Activated CD4-positive, alpha-beta memory T cell treated with anti-CD3 and anti-CD28 coated beads for 36 hours (primary cell): ENCODE measurements at regions not wholly inside any gene's neighbourhood (a gene's known extent, or its start where the extent isn't known, plus 50 kb on each side); places are given as distances from the start of the nearest gene placed in this dataset.

Source experiments
- CTCF ChIA-PET: fragments of 350-600 bp; sonication (Branson Sonifier 250); formaldehyde crosslinking; loops from one replicate; lab custom pipeline; 2021; ENCODE audit warnings: antibody characterized with exemption, inconsistent platforms; lab: Charles Lee
- POLR2A ChIA-PET: fragments of 350-600 bp; sonication (Branson Sonifier 250); formaldehyde crosslinking; loops from one replicate; lab custom pipeline; 2021; ENCODE audit warnings: antibody characterized with exemption; lab: Charles Lee
- DNase-seq: peaks from one replicate; pipeline ENCODE4 v3.0.0-alpha.2; 2020
- H3K27ac Mint-ChIP-seq: one replicate; pipeline ENCODE4 v1.8.0; 2021; ENCODE audit warnings: mixed read lengths
- H3K27me3 Mint-ChIP-seq: one replicate; pipeline ENCODE4 v1.8.0; 2021; ENCODE audit warnings: mixed read lengths
- H3K36me3 Mint-ChIP-seq: one replicate; pipeline ENCODE4 v1.8.0; 2021; ENCODE audit warnings: mixed read lengths
- H3K4me1 Mint-ChIP-seq: one replicate; pipeline ENCODE4 v1.8.0; 2021; ENCODE audit warnings: low read depth, mixed read lengths
- H3K4me3 Mint-ChIP-seq: one replicate; pipeline ENCODE4 v1.8.0; 2021; ENCODE audit warnings: mild to moderate bottlenecking, mixed read lengths
- H3K9me3 Mint-ChIP-seq: one replicate; pipeline ENCODE4 v1.8.0; 2021; ENCODE audit warnings: mixed read lengths
- intact Hi-C: fragments of 100-400 bp; cut with micrococcal nuclease; formaldehyde crosslinking; loops from one replicate; pipeline ENCODE4 v1.15.1; 2023

DNA sequence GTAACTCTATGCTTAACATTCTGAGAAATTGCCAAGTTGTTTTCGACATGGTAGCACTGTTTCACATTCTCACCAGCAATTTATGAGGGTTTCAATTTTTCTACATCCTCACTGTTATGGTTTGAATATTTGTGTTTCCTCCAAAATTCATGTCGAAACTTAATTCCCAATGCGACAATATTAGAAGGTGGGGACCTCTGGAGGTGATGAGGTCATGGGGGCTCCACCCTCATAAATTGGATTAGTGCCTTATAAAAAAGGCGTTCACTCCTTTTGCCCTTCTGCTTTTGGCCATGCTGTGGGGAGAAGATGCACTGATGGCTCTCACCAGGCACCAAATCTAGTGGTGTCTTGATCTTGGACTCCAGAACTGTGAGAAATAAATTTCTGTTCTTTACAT, 110.3 kb downstream of the HRH4 start:
- CTCF ChIA-PET = no interaction called here
- H3K4me3 Mint-ChIP-seq = no peak overlapping the region
- H3K9me3 Mint-ChIP-seq = peaks cover 7% of the 10 kb centered on the region
- intact Hi-C loops = no loop called here
- H3K27ac Mint-ChIP-seq = no peak overlapping the region
- peaks cover 1% of the 10 kb centered on the region for H3K27me3 Mint-ChIP-seq
- H3K4me1 Mint-ChIP-seq = no peaks in the 10 kb centered on the region
- POLR2A ChIA-PET = no interaction called here
- H3K36me3 Mint-ChIP-seq = no peaks in the 10 kb centered on the region
- no peak for DNase-seq

DNA sequence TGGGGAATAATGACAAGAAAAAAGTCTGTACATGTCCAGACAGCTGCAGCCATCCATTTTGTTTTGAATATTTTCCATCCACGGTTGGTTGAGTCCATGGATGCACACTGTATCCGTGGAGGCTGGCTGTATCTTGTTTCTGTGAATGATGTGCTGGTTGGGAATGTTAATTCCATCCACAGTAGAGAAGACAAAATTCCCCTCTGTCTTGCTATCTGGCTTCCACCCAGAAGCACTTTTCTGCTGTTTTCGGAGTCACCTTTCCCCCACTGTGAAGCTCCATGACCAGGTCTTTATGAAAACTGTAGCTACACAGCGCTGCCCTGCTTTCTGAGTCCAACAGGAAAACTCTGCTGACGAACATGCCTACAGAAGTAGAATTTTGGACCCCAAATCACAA, 122.3 kb downstream of the HRH4 start:
- Mint-ChIP-seq H3K4me1 (no peaks in the 10 kb centered on the region), H3K9me3 (no peaks in the 10 kb centered on the region), H3K36me3 (no peaks in the 10 kb centered on the region), H3K27me3 (peaks cover 13% of the 10 kb centered on the region), H3K27ac (no peak overlapping the region), H3K4me3 (no peak overlapping the region)
- intact Hi-C loops = no loop called here
- ChIA-PET POLR2A (no interaction called here), CTCF (no interaction called here)
- no peak for DNase-seq

DNA sequence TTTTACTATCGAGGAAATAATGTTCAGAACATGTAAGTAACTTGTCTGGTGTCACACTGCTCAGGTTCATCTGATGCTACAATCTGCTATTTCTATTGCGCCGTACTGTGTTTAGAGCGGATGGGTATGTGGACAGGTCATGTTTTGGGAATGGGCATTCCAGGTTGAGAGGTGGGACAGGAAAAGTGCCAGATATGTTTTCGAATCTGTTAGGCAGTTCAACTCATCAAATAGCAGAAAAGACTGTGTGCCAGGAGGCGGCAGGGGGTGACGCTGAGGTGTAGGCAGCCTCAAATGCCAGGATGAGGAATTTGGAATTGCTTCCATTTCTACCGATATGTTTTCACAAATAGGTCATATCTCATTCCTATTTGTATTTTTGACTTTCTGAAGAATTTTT, 123.8 kb downstream of the HRH4 start:
- no peaks in the 10 kb centered on the region for H3K36me3 Mint-ChIP-seq
- no peak for DNase-seq
- no peak overlapping the region for H3K4me3 Mint-ChIP-seq
- H3K4me1 Mint-ChIP-seq = no peaks in the 10 kb centered on the region
- intact Hi-C loops = no loop called here
- ChIA-PET CTCF (interaction anchor here (0.6 kb wide), 1 partner anchor 95 kb away, joined by 3 read pairs; no protein-coding TSS in a partner anchor), POLR2A (no interaction called here)
- H3K27ac Mint-ChIP-seq = no peak overlapping the region
- H3K27me3 Mint-ChIP-seq = peaks cover 13% of the 10 kb centered on the region
- H3K9me3 Mint-ChIP-seq = no peaks in the 10 kb centered on the region

DNA sequence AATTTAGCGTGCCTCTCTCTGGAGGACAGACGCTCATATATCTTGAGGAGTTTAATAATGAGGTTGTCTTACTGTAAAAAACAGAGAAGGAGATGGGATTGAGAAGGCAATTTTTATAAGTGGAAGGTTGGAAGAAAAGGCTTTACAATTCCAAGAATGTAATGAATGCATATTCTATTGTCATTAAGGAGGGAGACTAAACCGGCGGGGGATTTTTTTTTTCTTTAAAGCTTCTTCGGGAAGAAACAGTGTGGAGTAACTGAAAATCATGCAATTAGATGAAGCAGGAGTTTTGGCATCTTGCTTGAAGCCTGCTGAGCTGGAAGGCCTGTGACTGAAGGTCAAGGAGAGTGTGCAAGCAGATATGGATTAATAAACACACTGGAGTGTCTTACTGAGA, 124.4 kb downstream of the HRH4 start:
- Mint-ChIP-seq H3K4me3 (no peak overlapping the region), H3K4me1 (no peaks in the 10 kb centered on the region), H3K27ac (no peak overlapping the region), H3K27me3 (peaks cover 13% of the 10 kb centered on the region), H3K36me3 (no peaks in the 10 kb centered on the region), H3K9me3 (no peaks in the 10 kb centered on the region)
- no peak for DNase-seq
- POLR2A ChIA-PET = no interaction called here
- intact Hi-C loops = no loop called here
- CTCF ChIA-PET = interaction anchor here (0.6 kb wide), 1 partner anchor 96 kb away, joined by 3 read pairs; no protein-coding TSS in a partner anchor

DNA sequence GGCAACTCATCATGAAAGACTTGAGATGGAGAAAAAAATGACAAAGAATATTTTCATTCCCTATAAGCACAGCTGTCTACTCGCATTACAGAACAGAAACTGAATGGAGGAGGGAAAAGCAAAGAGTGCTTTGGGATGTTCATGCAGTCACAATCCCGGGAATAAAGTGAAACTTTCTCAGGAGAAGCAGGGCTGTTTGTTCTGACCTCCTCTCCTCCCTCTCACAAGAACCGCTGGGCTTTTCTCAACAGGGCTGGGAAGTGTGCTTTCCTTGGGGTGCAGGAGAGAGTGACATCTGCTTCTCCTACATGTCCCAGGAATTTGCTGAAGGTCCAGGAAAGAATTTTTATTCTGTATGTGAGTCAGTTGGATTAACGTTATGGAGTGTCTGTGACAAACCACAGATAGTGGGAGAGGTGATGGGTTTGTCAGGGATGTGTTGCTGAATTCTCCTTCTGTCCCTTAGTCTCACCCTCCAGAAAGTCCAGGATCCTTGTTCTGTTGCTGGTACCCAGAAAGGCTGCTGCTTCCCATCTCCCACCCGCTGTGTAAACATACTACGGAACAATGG, 125.6 kb downstream of the HRH4 start:
- POLR2A ChIA-PET = no interaction called here
- no peak overlapping the region for H3K27ac Mint-ChIP-seq

DNA sequence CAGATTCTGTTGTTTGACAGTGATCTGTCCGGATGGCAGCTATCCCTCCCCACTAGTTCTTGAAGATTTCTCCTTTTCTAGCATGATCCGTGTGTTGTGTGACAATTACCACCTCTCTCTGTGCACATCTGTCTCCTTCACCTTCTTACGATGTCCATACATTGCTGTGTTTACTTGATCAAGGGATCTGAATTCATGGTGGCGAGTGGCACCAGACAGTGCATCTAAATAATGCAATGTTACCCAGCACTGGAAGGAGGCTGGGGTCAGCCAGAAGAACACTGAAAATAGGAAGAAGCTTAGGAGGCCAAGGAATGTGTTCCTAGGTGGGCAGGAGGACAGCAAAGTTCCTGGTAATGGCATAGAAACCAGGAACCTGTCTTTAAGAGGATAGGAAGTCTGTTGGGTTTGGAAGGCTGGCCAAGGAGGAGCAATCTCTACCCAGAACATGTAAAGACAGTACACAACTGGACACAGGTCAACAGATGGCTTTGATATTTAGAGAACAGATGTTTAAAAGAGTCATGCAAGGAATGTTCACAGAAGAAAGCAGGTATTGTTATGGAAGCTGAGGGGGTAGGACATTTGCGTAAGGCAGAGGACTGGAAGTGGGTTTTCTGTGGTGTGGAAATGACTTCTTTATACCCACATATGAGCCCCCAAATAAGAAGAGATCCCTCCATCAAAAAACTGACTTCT, 126.4 kb downstream of the HRH4 start:
- Mint-ChIP-seq H3K36me3 (no peaks in the 10 kb centered on the region), H3K27me3 (peaks cover 12% of the 10 kb centered on the region), H3K27ac (no peak overlapping the region), H3K4me3 (no peak overlapping the region), H3K9me3 (no peaks in the 10 kb centered on the region), H3K4me1 (no peaks in the 10 kb centered on the region)
- intact Hi-C loops = no loop called here
- DNase-seq = no peak
- POLR2A ChIA-PET = no interaction called here
- CTCF ChIA-PET = interaction anchor here (0.6 kb wide), 1 partner anchor 140 kb away, joined by 3 read pairs; no protein-coding TSS in a partner anchor

More for the DNA sequence above, 125.6 kb downstream of the HRH4 start:
- CTCF ChIA-PET = no interaction called here
- no peaks in the 10 kb centered on the region for H3K9me3 Mint-ChIP-seq
- intact Hi-C loops = no loop called here
- DNase-seq = no peak
- H3K36me3 Mint-ChIP-seq = no peaks in the 10 kb centered on the region
- H3K4me1 Mint-ChIP-seq = no peaks in the 10 kb centered on the region
- H3K4me3 Mint-ChIP-seq = no peak overlapping the region
- peaks cover 13% of the 10 kb centered on the region for H3K27me3 Mint-ChIP-seq

DNA sequence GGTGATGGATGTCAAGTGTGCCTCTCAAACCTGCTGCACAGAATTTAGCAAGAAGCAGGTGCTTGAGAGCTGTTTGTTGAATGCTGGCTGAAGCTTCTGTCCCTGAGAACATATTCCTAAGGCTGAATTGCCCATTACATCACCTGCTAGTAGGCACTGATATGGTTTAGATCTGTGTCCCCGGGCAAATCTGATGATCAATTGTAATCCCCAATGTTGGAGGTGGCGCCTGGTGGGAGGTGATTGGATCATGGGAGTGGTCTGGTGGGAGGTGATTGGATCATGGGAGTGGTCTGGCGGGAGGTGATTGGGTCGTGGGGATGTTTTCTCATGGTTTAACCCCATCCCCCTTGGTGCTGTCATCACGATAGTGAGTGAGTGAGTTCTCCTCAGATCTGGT, 128.0 kb downstream of the HRH4 start:
- ChIA-PET CTCF (no interaction called here), POLR2A (no interaction called here)
- intact Hi-C loops = no loop called here
- no peak for DNase-seq
- Mint-ChIP-seq H3K27me3 (peaks cover 12% of the 10 kb centered on the region), H3K4me1 (no peaks in the 10 kb centered on the region), H3K27ac (no peak overlapping the region), H3K4me3 (no peak overlapping the region), H3K9me3 (no peaks in the 10 kb centered on the region), H3K36me3 (no peaks in the 10 kb centered on the region)

DNA sequence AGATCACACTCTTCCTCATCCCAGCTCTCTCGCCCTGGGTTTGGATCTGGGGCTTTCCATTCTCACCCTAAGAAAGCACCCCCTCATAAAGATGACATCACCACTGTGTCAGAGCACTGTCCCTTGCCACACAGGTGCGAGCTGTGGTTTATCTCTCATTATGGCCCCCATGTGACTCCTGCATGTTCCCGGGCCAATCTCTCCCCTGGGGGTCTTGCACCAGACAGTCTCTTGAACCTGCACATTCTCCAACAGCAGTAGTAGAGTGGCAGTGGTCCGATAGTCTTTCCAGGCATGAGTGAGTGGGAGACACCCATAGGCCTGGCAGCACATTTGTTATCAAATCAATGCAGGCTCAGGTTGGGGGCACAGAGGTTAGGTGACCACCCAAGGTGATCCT, 130.5 kb downstream of the HRH4 start:
- Mint-ChIP-seq H3K27ac (no peak overlapping the region), H3K27me3 (peaks cover 7% of the 10 kb centered on the region), H3K4me1 (no peaks in the 10 kb centered on the region), H3K36me3 (no peaks in the 10 kb centered on the region), H3K9me3 (no peaks in the 10 kb centered on the region), H3K4me3 (no peak overlapping the region)
- ChIA-PET POLR2A (no interaction called here), CTCF (no interaction called here)
- intact Hi-C loops = loop anchor here (10.0 kb wide), 1 partner anchor 56 kb away; no protein-coding TSS in a partner anchor
- no peak for DNase-seq

DNA sequence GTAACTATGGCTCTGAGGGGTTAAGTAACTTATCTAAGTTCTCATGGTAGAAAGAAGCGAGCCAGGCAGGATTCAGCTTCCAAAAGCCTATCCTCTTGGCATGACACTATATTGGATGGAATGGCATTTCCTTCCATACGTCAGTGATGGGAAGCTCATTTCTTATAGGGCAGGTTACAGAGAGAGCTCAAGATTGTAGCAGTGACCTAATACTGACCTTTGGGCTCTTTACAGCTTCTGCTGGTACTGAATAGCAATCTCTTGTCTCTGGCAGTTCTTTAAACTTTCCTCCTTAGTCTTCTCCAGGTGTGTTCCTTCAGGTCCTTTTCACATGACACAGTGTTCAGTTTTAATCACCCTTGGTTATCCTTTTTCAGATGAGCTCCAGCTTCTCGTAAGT, 133.0 kb downstream of the HRH4 start:
- no peaks in the 10 kb centered on the region for H3K36me3 Mint-ChIP-seq
- ChIA-PET POLR2A (no interaction called here), CTCF (interaction anchor here (1.0 to 1.8 kb wide), 2 partner anchors 106 to 133 kb away, joined by 3 to 5 read pairs; no protein-coding TSS in a partner anchor)
- H3K27ac Mint-ChIP-seq = no peak overlapping the region
- no peaks in the 10 kb centered on the region for H3K27me3 Mint-ChIP-seq
- DNase-seq = no peak
- H3K4me3 Mint-ChIP-seq = no peak overlapping the region
- H3K4me1 Mint-ChIP-seq = no peaks in the 10 kb centered on the region
- H3K9me3 Mint-ChIP-seq = no peaks in the 10 kb centered on the region
- intact Hi-C loops = loop anchor here (10.0 kb wide), 1 partner anchor 59 kb away; no protein-coding TSS in a partner anchor

DNA sequence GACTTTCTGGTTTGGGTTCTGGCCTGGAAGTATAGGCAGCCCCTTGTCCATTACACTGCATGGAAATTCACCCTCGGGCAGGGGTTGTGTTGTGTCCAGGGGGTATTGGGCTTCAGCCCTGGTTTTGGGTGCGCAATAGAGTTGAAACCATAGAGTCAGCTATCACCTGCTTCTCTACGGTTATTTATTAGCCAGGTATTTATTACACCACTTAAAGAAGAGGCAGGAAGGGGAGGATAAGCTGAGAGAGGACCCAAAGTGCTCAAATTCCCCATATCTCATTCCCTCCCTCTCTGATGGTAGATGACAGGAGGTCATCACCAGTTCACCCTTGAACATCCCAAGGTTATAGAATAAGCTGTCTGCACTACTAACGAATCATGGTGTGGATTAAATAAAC, 133.4 kb downstream of the HRH4 start:
- H3K27me3 Mint-ChIP-seq = no peaks in the 10 kb centered on the region
- H3K36me3 Mint-ChIP-seq = no peaks in the 10 kb centered on the region
- H3K9me3 Mint-ChIP-seq = no peaks in the 10 kb centered on the region
- intact Hi-C loops = loop anchor here (10.0 kb wide), 1 partner anchor 59 kb away; no protein-coding TSS in a partner anchor
- no peak overlapping the region for H3K27ac Mint-ChIP-seq
- no peak for DNase-seq
- H3K4me1 Mint-ChIP-seq = no peaks in the 10 kb centered on the region
- H3K4me3 Mint-ChIP-seq = no peak overlapping the region
- ChIA-PET CTCF (interaction anchor here (1.0 to 1.8 kb wide), 2 partner anchors 106 to 133 kb away, joined by 3 to 5 read pairs; no protein-coding TSS in a partner anchor), POLR2A (no interaction called here)

DNA sequence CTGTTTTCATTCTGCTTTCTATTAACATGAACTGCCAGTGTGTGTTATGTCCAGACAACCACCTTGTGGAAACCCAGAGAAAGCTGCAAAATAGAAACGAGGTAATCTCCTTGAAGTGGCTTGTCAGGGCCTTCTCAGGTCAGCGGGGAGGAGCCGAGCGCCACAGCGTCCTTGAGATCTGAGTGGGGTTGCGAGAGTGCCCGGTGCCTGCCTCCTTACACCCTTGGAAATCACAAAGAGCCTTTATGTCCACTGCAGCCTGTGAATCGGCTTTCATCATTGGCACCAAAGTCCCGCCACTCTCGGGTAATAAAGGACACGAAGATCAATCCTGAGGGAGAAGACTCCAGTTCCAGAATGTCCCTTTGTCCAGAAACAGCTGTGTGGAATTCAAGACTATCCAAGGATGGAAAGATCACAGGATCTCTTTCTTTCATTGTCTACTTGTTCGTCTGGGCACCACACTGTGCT, 135.2 kb downstream of the HRH4 start:
- POLR2A ChIA-PET = no interaction called here
- H3K4me3 Mint-ChIP-seq = no peak overlapping the region
- H3K36me3 Mint-ChIP-seq = no peaks in the 10 kb centered on the region
- CTCF ChIA-PET = no interaction called here
- no peaks in the 10 kb centered on the region for H3K4me1 Mint-ChIP-seq
- H3K27me3 Mint-ChIP-seq = peaks cover 4% of the 10 kb centered on the region
- no peaks in the 10 kb centered on the region for H3K9me3 Mint-ChIP-seq
- intact Hi-C loops = loop anchor here (10.0 kb wide), 1 partner anchor 61 kb away; no protein-coding TSS in a partner anchor
- no peak for DNase-seq
- H3K27ac Mint-ChIP-seq = no peak overlapping the region

DNA sequence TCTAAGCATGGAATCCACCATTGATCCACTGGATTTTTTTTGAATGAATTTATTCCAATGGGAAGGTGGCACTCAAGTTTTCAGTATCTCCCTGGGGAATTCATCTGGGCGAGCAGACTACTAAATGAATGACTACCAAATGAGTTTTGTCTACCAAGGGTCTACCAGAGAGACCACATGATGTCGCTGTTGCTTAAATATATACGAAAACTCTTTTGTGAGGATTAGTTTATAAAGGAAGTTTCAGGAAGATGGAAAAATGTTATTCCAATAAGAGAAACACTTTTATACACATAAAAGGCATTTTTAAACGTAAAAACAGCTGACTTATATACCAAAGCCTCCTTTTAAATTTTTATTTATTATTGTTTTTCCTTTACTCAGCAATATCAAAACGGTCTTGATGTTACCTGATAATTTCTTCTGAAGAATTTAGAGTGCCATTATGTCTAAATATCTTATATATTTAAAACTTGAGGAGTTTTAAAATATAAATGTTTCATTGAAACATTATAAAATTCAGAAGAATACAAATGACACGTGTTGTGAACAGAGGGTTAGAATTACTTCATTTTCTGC, 139.7 kb downstream of the HRH4 start:
- H3K36me3 Mint-ChIP-seq = no peaks in the 10 kb centered on the region
- ChIA-PET POLR2A (no interaction called here), CTCF (interaction anchor here (1.5 to 4.0 kb wide), 2 partner anchors 124 to 127 kb away, joined by 8 to 27 read pairs; no protein-coding TSS in a partner anchor)

More for the DNA sequence above, 139.7 kb downstream of the HRH4 start:
- peaks cover 4% of the 10 kb centered on the region for H3K27me3 Mint-ChIP-seq
- no peaks in the 10 kb centered on the region for H3K4me1 Mint-ChIP-seq
- no peak overlapping the region for H3K4me3 Mint-ChIP-seq
- no peaks in the 10 kb centered on the region for H3K9me3 Mint-ChIP-seq
- intact Hi-C loops = loop anchor here (1.0 to 10.0 kb wide), 2 partner anchors 75 to 126 kb away; no protein-coding TSS in a partner anchor
- no peak overlapping the region for H3K27ac Mint-ChIP-seq
- no peak for DNase-seq
